NCI-H1092 (cell line): ENCODE measurements at regions not wholly inside any gene's neighbourhood (a gene's known extent, or its start where the extent isn't known, plus 50 kb on each side); places are given as distances from the start of the nearest gene placed in this dataset.
"Not testable (repeated sequence)": the region's sequence is repeated elsewhere in the genome, so short reads cannot be mapped to it uniquely, and the experiment has no call there.

Source experiments
- DNase-seq: peaks from one replicate; lab custom pipeline; 2025; lab: John Stamatoyannopoulos, UW

DNA sequence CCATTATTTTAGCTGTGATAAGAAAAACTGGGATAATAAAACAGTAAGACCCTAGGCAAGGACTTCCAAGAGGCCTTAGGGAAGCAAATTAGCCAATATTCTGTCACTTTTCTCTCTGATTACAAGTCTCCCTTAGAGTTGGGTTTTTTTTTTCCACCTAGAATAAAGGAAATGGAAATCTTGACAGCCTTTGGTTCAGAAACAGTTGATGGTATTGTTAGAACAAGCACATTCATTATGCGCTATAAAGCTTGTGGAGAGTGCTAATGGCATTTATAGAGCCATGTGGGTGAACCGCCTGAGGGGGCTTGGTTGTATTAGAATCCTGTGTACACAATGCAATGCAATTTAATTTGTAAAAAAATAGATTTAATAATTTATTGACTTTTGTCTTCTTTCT is 88.9 kb upstream of the OGFRL1 start:
- no peak for DNase-seq

GRCh38 chr6:71203206-71203605 is 85.4 kb upstream of the OGFRL1 start:
- no peak for DNase-seq

GRCh38 chr6:71204741-71205140 is 83.9 kb upstream of the OGFRL1 start:
- no peak for DNase-seq

GRCh38 chr6:71205336-71205956 is 83.2 kb upstream of the OGFRL1 start:
- DNase-seq: no peak

GRCh38 chr6:71206089-71206488 is 82.5 kb upstream of the OGFRL1 start:
- no peak for DNase-seq

GRCh38 chr6:71209206-71209605 is 79.4 kb upstream of the OGFRL1 start:
- no peak for DNase-seq

DNA sequence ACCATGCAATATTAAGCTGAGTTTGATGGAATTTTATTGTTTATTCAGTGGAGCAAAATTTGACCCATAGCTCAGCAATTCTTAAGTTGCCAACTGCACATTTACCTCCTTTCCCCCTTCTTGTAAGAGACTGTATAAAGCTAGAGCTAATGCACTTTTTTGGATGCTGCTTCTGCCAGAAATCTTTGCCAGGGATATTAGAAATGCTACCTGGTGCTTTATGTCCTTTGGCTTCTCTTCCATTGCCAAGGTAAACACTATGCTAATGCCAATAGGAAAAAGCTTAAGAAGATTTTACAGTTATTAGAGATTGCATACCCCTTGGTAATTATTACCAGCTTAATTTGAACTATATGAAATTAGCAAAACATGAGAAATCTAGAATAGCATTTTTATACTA is 79.0 kb upstream of the OGFRL1 start:
- DNase-seq: no peak

GRCh38 chr6:71211799-71212198 is 76.8 kb upstream of the OGFRL1 start:
- DNase-seq: no peak

DNA sequence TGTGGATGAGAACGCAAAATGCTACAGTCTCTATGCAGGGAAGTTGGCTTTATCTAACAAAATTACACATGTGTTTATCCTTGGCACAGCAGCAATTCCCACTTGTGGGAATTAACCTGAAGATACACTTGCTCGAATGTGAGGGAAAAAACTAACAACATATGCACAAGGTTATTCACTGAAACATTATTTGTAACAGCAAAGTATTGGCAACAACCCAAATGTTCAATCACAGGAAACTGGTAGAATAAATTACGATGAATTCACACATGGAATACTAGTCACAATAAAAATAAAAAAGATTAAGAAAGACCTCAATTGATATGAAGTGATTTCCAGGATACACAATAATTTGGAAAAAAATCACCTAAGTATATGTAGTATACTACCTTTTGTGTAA is 68.1 kb upstream of the OGFRL1 start:
- no peak for DNase-seq

DNA sequence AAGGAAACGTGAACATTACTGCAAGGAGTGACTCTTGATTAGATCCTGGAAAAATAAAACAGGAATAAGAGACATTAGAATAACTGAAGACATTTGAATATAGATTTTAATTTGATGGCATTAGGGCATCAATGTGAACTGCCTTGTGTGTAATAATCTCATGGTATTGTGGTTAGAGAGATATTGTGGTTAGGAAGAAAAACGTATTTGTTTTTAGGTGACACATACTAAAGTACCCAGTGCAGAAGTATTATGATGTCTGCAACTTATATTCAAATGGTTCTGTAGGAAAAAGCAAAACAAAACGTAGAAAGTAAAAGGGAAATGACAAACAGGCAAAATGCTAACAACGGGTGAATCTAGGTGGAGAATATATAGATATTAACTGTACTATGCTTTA is 65.9 kb upstream of the OGFRL1 start:
- DNase-seq: no peak

GRCh38 chr6:71224011-71224410 is 64.6 kb upstream of the OGFRL1 start:
- no peak for DNase-seq

DNA sequence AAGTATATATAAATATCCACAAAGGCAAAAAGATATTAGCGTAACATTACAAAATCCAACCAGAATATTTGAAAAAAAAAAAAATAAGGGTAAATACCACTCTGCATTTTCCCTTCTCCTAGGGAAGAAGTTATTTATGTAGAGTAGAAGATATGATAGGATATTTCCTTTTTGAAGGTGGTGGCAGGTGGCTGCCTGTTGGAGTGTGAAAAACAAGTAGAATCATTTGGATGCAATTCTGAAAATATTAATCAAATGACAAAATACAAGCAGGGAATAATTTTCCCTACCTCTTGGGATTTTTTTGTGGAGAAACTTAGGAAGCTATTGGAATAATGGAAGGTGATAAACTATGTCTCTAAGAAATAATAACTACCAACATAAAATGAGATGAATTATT is 62.5 kb upstream of the OGFRL1 start:
- no peak for DNase-seq

DNA sequence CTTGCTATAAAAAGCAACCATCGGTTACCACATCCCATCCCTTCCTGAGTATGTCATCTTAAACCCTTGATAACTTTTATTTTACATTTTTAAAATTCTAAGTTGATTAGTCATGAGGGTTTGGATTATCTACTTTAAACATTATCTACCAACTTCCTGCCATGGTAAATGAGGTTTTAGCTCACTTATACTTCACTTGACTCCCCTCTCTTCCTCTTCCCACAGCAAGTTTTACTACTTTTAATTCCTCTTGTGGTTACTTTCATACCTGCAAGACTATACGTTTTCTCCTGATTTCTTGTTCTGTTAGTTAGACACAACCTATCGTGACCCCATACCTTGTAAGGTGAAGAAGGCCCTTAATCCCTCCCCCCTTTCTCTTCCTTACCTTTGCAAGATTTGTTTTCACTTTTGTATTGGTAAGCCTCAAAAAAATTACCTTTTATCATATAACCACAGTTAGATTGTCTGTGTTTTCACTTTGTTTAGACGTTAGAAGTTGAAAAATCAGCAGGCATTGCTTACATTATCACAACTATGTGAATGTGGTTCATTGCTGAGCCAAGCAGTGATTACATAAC is 60.1 kb upstream of the OGFRL1 start:
- DNase-seq: no peak

DNA sequence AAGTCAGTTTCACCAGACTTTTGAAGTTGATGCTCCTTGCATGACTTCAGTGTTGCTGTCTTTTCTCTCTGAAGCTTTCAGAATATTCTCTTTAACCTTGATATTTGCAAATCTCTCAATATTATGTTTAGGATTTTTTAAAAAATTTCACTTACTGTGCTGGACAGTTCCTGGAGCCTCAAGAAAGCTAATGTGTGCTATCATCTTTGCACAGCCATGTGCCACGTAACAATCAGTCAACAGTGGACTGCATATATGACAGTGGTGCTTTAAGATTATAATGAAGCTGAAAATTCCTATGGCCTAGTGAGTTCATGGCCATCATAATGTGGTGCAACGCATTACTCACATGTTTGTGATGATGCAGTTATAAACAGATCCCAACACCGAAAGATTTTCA is 59.1 kb upstream of the OGFRL1 start:
- DNase-seq: no peak

DNA sequence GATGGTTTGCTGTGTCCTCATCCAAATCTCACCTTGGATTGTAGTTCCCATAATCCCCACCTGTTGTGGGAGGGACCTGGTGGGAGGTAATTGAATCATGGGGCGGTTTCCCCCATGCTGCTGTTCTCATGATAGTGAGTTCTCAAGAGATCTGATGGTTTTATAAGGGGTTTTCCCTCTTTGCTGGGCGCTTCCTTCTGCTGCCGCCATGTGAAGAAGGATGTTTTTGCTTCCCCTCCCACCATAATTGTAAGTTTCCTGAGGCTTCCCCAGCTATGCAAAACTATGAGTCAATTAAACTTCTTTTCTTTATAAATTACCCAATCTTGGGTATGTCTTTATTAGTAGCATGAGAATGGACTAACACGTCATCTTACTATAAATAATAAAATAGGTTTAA is 55.7 kb upstream of the OGFRL1 start:
- not testable (repeated sequence) for DNase-seq

GRCh38 chr6:71236926-71237434 is 51.6 kb upstream of the OGFRL1 start:
- no peak for DNase-seq

- DNase-seq: no peak
Observed at GRCh38 chr6:71238351-71238750, 50.3 kb upstream of the OGFRL1 start.
